ENCODE measurements at regions not wholly inside any gene's neighbourhood (a gene's known extent, or its start where the extent isn't known, plus 50 kb on each side); places are given as distances from the start of the nearest gene placed in this dataset.

- no peak for TF ChIP-seq CTCF (conservative IDR thresholded peaks at IDR 0.05; ENCODE audit: low read length)
- TF ChIP-seq EZH2phosphoT487 (IDR thresholded peaks at IDR 0.05; ENCODE audit: borderline replicate concordance, low read depth, low read length), result no peak
Measured at GRCh38 chr13:83229574-83230305, 652.5 kb downstream of the SLITRK1 start.
